HCT116 (cell line): ENCODE measurements at regions not wholly inside any gene's neighbourhood (a gene's known extent, or its start where the extent isn't known, plus 50 kb on each side); places are given as distances from the start of the nearest gene placed in this dataset.

Source experiments
- ATAC-seq: fragments of 200-7000 bp; cut with Tn5 transposase; 2 replicates; pipeline ENCODE4 v1.9.1; 2020; ENCODE audit warnings: mild to moderate bottlenecking, moderate library complexity
- BruUV-seq: library from RNA; stranded (reverse); fragments of 400-500 nt; replicated peaks from 2 replicates; lab custom pipeline; 2021; lab: Mats Ljungman, UMichigan
- CTCF ChIA-PET: fragments of 300-600 bp; sonication (Branson Sonifier 250); formaldehyde crosslinking; loops from one replicate; lab custom pipeline; 2021; ENCODE audit warnings: antibody characterized with exemption; lab: Charles Lee
- POLR2A ChIA-PET: fragments of 300-600, 350-600 bp; sonication (Branson Sonifier 250); formaldehyde crosslinking; loops from one replicate; lab custom pipeline; 2021; ENCODE audit warnings: antibody characterized with exemption; lab: Charles Lee
- RAD21 ChIA-PET, 2 experiments: fragments of 300-600 bp; sonication (Branson Sonifier 250); formaldehyde crosslinking; loops; one replicate each; lab custom pipeline; 2023; ENCODE audit warnings: low total read pairs in 2 of 2; ENCODE audit not compliant: uncharacterized antibody in 2 of 2, unreplicated experiment in 2 of 2, low non-redundant PET in 1 of 2; lab: Charles Lee
- DNase-seq: peaks from one replicate; pipeline ENCODE4 v3.0.0-alpha.2; 2010; ENCODE audit warnings: low read depth, low spot score
- H2AFZ ChIP-seq: fragments of 200-600 bp; shearing (Covaris generic), sonication (generic); 2 replicates; pipeline ENCODE4 v1.6.1; 2017; ENCODE audit warnings: low read depth, mixed run types, mixed read lengths, antibody characterized with exemption, low read length; ENCODE audit not compliant: poor library complexity, severe bottlenecking
- H3K27ac ChIP-seq: 2 replicates; pipeline ENCODE4 v1.5.1; 2012; ENCODE audit warnings: low read depth, low read length
- H3K27me3 ChIP-seq: fragments of 200-600 bp; sonication (generic); 2 replicates; pipeline ENCODE4 v1.6.1; 2016; ENCODE audit warnings: mixed run types, low read length, mixed read lengths; ENCODE audit not compliant: insufficient read depth
- H3K36me3 ChIP-seq, 2 experiments: fragments of 200-500 bp in 1 of 2; fragments of 200-600 bp in 1 of 2; sonication (Bioruptor generic) in 1 of 2; sonication (generic) in 1 of 2; 2 replicates each; pipeline versions ENCODE4 v1.5.1 to v1.6.1; 2014 to 2016; ENCODE audit warnings: low read length in 2 of 2, inconsistent platforms in 1 of 2, mixed read lengths in 1 of 2, mixed run types in 1 of 2; ENCODE audit not compliant: insufficient read depth in 2 of 2, control insufficient read depth in 1 of 2
- H3K4me1 ChIP-seq, 2 experiments: fragments of 200-600 bp in 1 of 2; sonication (generic) in 1 of 2; 2 replicates each; pipeline versions ENCODE4 v1.5.1 to v1.6.1; 2012 to 2017; ENCODE audit warnings: low read length in 2 of 2, inconsistent platforms in 1 of 2, mild to moderate bottlenecking in 1 of 2, mixed read lengths in 1 of 2, mixed run types in 1 of 2, moderate library complexity in 1 of 2; ENCODE audit not compliant: insufficient read depth in 2 of 2, control insufficient read depth in 1 of 2
- H3K4me2 ChIP-seq: fragments of 200-600 bp; sonication (generic); 2 replicates; pipeline ENCODE4 v1.6.1; 2017; ENCODE audit warnings: mixed run types, low read length, mixed read lengths
- H3K4me3 ChIP-seq, 2 experiments: fragments of 200-600 bp in 1 of 2; sonication (generic) in 1 of 2; replicated peaks in 1 of 2; 2 replicates each; pipeline ENCODE4 v1.5.1; 2011 to 2016; ENCODE audit warnings: low read length in 2 of 2, control low read depth in 1 of 2, low read depth in 1 of 2, mild to moderate bottlenecking in 1 of 2, mixed read lengths in 1 of 2, mixed run types in 1 of 2
- H3K79me2 ChIP-seq: fragments of 200-600 bp; sonication (generic); 2 replicates; pipeline ENCODE4 v1.6.1; 2017; ENCODE audit warnings: mild to moderate bottlenecking, mixed run types, low read length, moderate library complexity, mixed read lengths; ENCODE audit not compliant: insufficient read depth
- H3K9ac ChIP-seq: fragments of 200-600 bp; sonication (generic); 2 replicates; pipeline ENCODE4 v1.6.1; 2016; ENCODE audit warnings: low read length, mixed read lengths
- H3K9me2 ChIP-seq: fragments of 200-600 bp; sonication (generic), shearing (Covaris generic); 2 replicates; pipeline ENCODE4 v1.6.1; 2017; ENCODE audit warnings: mixed run types, mild to moderate bottlenecking, moderate library complexity; ENCODE audit not compliant: insufficient read depth
- H3K9me3 ChIP-seq, 2 experiments: fragments of 200-500 bp in 1 of 2; fragments of 200-600 bp in 1 of 2; sonication (Bioruptor generic) in 1 of 2; sonication (generic) in 1 of 2; 2 replicates each; pipeline ENCODE4 v1.6.1; 2014 to 2017; ENCODE audit warnings: low read length in 2 of 2, mixed read lengths in 2 of 2, inconsistent platforms in 1 of 2, low read depth in 1 of 2, mild to moderate bottlenecking in 1 of 2, mixed run types in 1 of 2, moderate library complexity in 1 of 2; ENCODE audit not compliant: control insufficient read depth in 1 of 2, insufficient read depth in 1 of 2
- H4K20me1 ChIP-seq: fragments of 200-600 bp; sonication (generic), shearing (Covaris generic); 2 replicates; pipeline ENCODE4 v1.6.1; 2017; ENCODE audit warnings: mixed run types, mild to moderate bottlenecking, moderate library complexity; ENCODE audit not compliant: insufficient read depth
- CBX3 ChIP-seq: IDR thresholded peaks from 2 replicates; pipeline ENCODE4 v1.6.1; 2012; ENCODE audit warnings: low read depth
- EGR1 ChIP-seq: IDR thresholded peaks from 2 replicates; pipeline ENCODE4 v1.6.1; 2012; ENCODE audit warnings: low read depth
- EZH2phosphoT487 ChIP-seq: fragments of 200-600 bp; IDR thresholded peaks from 2 replicates; pipeline ENCODE4 v1.6.1; 2018; ENCODE audit warnings: antibody characterized with exemption, borderline replicate concordance
- REST ChIP-seq: IDR thresholded peaks from 2 replicates; pipeline ENCODE4 v1.6.1; 2012; ENCODE audit warnings: low read depth
- SP1 ChIP-seq: IDR thresholded peaks from 2 replicates; pipeline ENCODE4 v1.6.1; 2012; ENCODE audit warnings: low read depth
- SRF ChIP-seq: IDR thresholded peaks from 2 replicates; pipeline ENCODE4 v1.6.1; 2012; ENCODE audit warnings: low read depth
- TCF7L2 ChIP-seq: IDR thresholded peaks from 2 replicates; pipeline ENCODE4 v1.7.0; 2011; ENCODE audit warnings: borderline replicate concordance, inconsistent platforms; ENCODE audit not compliant: insufficient read depth, insufficient read length; ENCODE audit errors: extremely low read depth
- YY1 ChIP-seq: IDR thresholded peaks from 2 replicates; pipeline ENCODE4 v1.6.1; 2011; ENCODE audit warnings: low read length, low read depth, moderate library complexity, mild to moderate bottlenecking; ENCODE audit not compliant: insufficient replicate concordance; ENCODE audit errors: extremely low read depth
- ZBTB33 ChIP-seq: IDR thresholded peaks from 2 replicates; pipeline ENCODE4 v1.6.1; 2011; ENCODE audit warnings: mild to moderate bottlenecking, low read length, moderate library complexity; ENCODE audit not compliant: insufficient replicate concordance; ENCODE audit errors: extremely low read depth
- intact Hi-C: fragments of 100-400 bp; cut with micrococcal nuclease; formaldehyde crosslinking; loops from 2 replicates; pipeline ENCODE4 v1.10.0; 2022

- no peak overlapping the region for H3K4me2 ChIP-seq
- no peak overlapping the region for H3K4me3 ChIP-seq
- TF ChIP-seq EZH2phosphoT487 (no peak), ZBTB33 (no peak), REST (no peak), SP1 (no peak), TCF7L2 (no peak), SRF (no peak), YY1 (no peak), CBX3 (no peak), EGR1 (no peak)
- H4K20me1 ChIP-seq, result no peaks in the 10 kb centered on the region
- H3K36me3 ChIP-seq, result no peaks in the 10 kb centered on the region
- ATAC-seq (no peak), DNase-seq (no peak)
- no peak overlapping the region for H3K9ac ChIP-seq
- H2AFZ ChIP-seq, result no peak overlapping the region
- H3K79me2 ChIP-seq, result no peaks in the 10 kb centered on the region
- ChIA-PET POLR2A (no interaction called here), CTCF (no interaction called here), RAD21 (no interaction called here)
- no peak overlapping the region for H3K27ac ChIP-seq
- no peaks in the 10 kb centered on the region for H3K27me3 ChIP-seq
- H3K9me2 ChIP-seq, result no peaks in the 10 kb centered on the region
- H3K9me3 ChIP-seq, result no peaks in the 10 kb centered on the region
- H3K4me1 ChIP-seq, result no peaks in the 10 kb centered on the region
- BruUV-seq, result no TSS peak
- intact Hi-C loops, result no loop called here
Measured at GRCh38 chr12:87094356-87094755, 838.2 kb upstream of the MGAT4C start.
